ENCODE measurements at regions not wholly inside any gene's neighbourhood (a gene's known extent, or its start where the extent isn't known, plus 50 kb on each side); places are given as distances from the start of the nearest gene placed in this dataset.
A peak's percentile ranks its signal among the peaks of the same experiment; 100 is the strongest.

DNA sequence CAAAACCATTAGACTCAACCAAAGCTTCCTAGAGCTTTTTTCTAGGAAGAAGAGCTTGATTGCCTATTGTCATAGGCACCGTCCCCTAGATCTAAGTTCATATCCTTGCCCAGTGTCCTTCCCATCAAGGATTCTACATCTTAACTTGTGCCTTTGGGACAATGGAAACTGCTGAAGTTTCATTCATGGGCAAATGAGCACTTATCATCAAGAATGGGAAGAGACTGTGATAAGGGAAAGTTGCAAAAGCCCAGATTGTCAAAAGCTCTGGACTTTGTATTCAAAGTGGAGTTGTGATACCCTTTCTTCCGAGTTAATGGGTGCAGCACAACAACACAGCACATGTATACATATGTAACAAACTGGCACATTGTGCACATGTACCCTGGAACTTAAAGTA is 503.0 kb upstream of the KLHL29 start:
- no peak overlapping the region for H3K27ac ChIP-seq (ENCODE audit: low read depth, low read length)
- no peak overlapping the region for H3K4me3 ChIP-seq (ENCODE audit: low read length)
- no peak overlapping the region for H2BK120ac ChIP-seq (ENCODE audit: low read depth, low read length)
- H3K4me2 ChIP-seq (ENCODE audit: low read length) = no peak overlapping the region
- no peak overlapping the region for H3K4ac ChIP-seq (ENCODE audit: low read depth, low read length)
- H4K5ac ChIP-seq (ENCODE audit: low read length) = no peak overlapping the region
- H2AK5ac ChIP-seq (ENCODE audit: low read length) = no peak overlapping the region
- H3K36me3 ChIP-seq (ENCODE audit: control insufficient read depth, insufficient read depth, low read length) = no peaks in the 10 kb centered on the region
- H3K56ac ChIP-seq (ENCODE audit: low read length) = no peak overlapping the region
- WGBS (ENCODE audit: extremely low coverage, insufficient coverage, low lambda C conversion rate) = no CpG with 5 or more reads among the region's 2 CpGs
- peaks cover 6% of the 10 kb centered on the region for H3K4me1 ChIP-seq (ENCODE audit: control insufficient read depth, low read depth, low read length)
- H4K8ac ChIP-seq (ENCODE audit: low read depth, low read length) = no peak overlapping the region
- no peaks in the 10 kb centered on the region for H3K79me2 ChIP-seq (ENCODE audit: control insufficient read depth, insufficient read depth, low read length)
- no peak overlapping the region for H2BK15ac ChIP-seq (replicated peaks; ENCODE audit: low read depth)
- H3K23ac ChIP-seq (ENCODE audit: low read length) = no peak overlapping the region
- DNase-seq = peak; percentile 29
- H3K27me3 ChIP-seq (ENCODE audit: insufficient read depth, low read length, poor library complexity) = no peaks in the 10 kb centered on the region
- no peak overlapping the region for H3K18ac ChIP-seq (ENCODE audit: low read length)
- H3K9ac ChIP-seq (ENCODE audit: low read length) = no peak overlapping the region
- no peak overlapping the region for H2BK5ac ChIP-seq (ENCODE audit: low read length)
- H3K79me1 ChIP-seq (ENCODE audit: low read length) = no peaks in the 10 kb centered on the region

DNA sequence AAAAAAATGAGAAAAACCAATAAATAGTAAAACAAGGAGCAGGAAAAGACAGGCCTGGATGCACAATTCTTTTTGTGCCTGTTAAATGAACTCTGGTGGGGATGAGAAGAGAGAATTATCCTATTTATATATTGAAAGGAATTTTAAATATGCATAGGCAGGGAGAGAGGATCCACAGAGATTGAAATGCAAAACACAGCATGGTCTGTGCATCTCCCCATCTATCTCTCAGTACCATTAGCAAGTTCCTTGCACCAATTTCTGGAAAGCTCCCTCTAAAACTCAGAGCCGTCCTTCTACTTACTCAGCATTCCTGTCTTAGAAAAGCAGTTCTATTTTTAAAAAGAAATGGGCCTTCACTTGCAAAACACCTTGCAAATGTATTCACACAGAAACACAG is 502.3 kb upstream of the KLHL29 start:
- no peak overlapping the region for H3K4me2 ChIP-seq (ENCODE audit: low read length)
- H3K18ac ChIP-seq (ENCODE audit: low read length) = no peak overlapping the region
- no peak overlapping the region for H4K5ac ChIP-seq (ENCODE audit: low read length)
- no peak overlapping the region for H3K27ac ChIP-seq (ENCODE audit: low read depth, low read length)
- H3K36me3 ChIP-seq (ENCODE audit: control insufficient read depth, insufficient read depth, low read length) = no peaks in the 10 kb centered on the region
- no peaks in the 10 kb centered on the region for H3K79me2 ChIP-seq (ENCODE audit: control insufficient read depth, insufficient read depth, low read length)
- H3K56ac ChIP-seq (ENCODE audit: low read length) = no peak overlapping the region
- H3K4me1 ChIP-seq (ENCODE audit: control insufficient read depth, low read depth, low read length) = peaks cover 6% of the 10 kb centered on the region
- H3K4ac ChIP-seq (ENCODE audit: low read depth, low read length) = no peak overlapping the region
- H3K23ac ChIP-seq (ENCODE audit: low read length) = no peak overlapping the region
- H3K4me3 ChIP-seq (ENCODE audit: low read length) = no peak overlapping the region
- no peak overlapping the region for H3K9ac ChIP-seq (ENCODE audit: low read length)
- H2BK5ac ChIP-seq (ENCODE audit: low read length) = no peak overlapping the region
- no peak for DNase-seq
- H2BK120ac ChIP-seq (ENCODE audit: low read depth, low read length) = no peak overlapping the region
- no peaks in the 10 kb centered on the region for H3K27me3 ChIP-seq (ENCODE audit: insufficient read depth, low read length, poor library complexity)
- no peak overlapping the region for H2BK15ac ChIP-seq (replicated peaks; ENCODE audit: low read depth)
- H4K8ac ChIP-seq (ENCODE audit: low read depth, low read length) = no peak overlapping the region
- H3K79me1 ChIP-seq (ENCODE audit: low read length) = no peaks in the 10 kb centered on the region
- peak overlapping the region; percentile 56 for H2AK5ac ChIP-seq (ENCODE audit: low read length)
- WGBS (ENCODE audit: extremely low coverage, insufficient coverage, low lambda C conversion rate) = no CpG with 5 or more reads among the region's 1 CpG

DNA sequence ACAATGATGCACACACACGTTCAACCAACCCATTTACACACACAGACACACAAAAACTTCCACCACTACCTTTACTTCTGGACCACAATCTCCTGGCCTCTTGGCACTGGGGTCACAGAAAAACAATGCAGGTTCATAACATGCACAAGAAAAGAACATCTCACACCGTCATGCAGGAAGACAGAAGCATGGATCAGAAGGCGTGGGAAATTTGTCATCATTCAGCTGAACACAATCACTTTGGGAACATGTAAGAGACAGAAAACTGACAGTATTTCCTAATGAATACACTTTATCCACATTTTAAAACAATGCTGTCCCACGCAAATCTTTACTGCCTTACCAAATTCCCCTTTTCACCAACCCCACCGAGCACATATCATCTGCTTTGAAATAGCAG is 501.9 kb upstream of the KLHL29 start:
- no peak overlapping the region for H4K5ac ChIP-seq (ENCODE audit: low read length)
- no peak overlapping the region for H2BK5ac ChIP-seq (ENCODE audit: low read length)
- no peaks in the 10 kb centered on the region for H3K79me1 ChIP-seq (ENCODE audit: low read length)
- H3K79me2 ChIP-seq (ENCODE audit: control insufficient read depth, insufficient read depth, low read length) = no peaks in the 10 kb centered on the region
- no peaks in the 10 kb centered on the region for H3K36me3 ChIP-seq (ENCODE audit: control insufficient read depth, insufficient read depth, low read length)
- H3K4me3 ChIP-seq (ENCODE audit: low read length) = no peak overlapping the region
- 100% methylated on average over 2 of the region's 5 CpGs for WGBS (ENCODE audit: extremely low coverage, insufficient coverage, low lambda C conversion rate)
- DNase-seq = no peak
- no peak overlapping the region for H3K4ac ChIP-seq (ENCODE audit: low read depth, low read length)
- H3K23ac ChIP-seq (ENCODE audit: low read length) = no peak overlapping the region
- H3K9ac ChIP-seq (ENCODE audit: low read length) = no peak overlapping the region
- H2AK5ac ChIP-seq (ENCODE audit: low read length) = peak overlapping the region; percentile 56
- H3K4me1 ChIP-seq (ENCODE audit: control insufficient read depth, low read depth, low read length) = peaks cover 6% of the 10 kb centered on the region
- no peak overlapping the region for H2BK120ac ChIP-seq (ENCODE audit: low read depth, low read length)
- H3K56ac ChIP-seq (ENCODE audit: low read length) = no peak overlapping the region
- H3K18ac ChIP-seq (ENCODE audit: low read length) = no peak overlapping the region
- H3K27me3 ChIP-seq (ENCODE audit: insufficient read depth, low read length, poor library complexity) = no peaks in the 10 kb centered on the region
- H4K8ac ChIP-seq (ENCODE audit: low read depth, low read length) = no peak overlapping the region
- no peak overlapping the region for H3K4me2 ChIP-seq (ENCODE audit: low read length)
- no peak overlapping the region for H2BK15ac ChIP-seq (replicated peaks; ENCODE audit: low read depth)
- no peak overlapping the region for H3K27ac ChIP-seq (ENCODE audit: low read depth, low read length)

DNA sequence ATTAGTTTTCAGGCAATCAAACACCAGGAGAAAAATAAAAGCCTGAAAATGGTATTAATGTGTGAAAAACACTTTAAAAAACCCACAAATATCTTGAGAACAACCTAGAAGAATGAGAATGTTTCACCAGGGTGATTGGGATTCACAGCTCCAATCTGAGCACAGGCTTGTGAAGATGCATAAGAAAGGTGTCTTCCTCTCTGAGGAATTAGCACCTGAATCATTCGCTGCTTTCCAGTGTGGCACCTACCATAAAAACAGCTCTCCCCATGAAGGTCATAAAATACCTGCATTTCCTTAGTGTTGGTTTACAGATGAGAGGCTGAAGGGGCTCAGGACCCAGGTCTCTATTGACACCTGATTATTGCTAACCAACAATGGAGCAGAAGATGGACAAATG is 499.7 kb upstream of the KLHL29 start:
- Histone ChIP-seq H3K27me3 (ENCODE audit: insufficient read depth, low read length, poor library complexity) (no peaks in the 10 kb centered on the region), H3K36me3 (ENCODE audit: control insufficient read depth, insufficient read depth, low read length) (no peaks in the 10 kb centered on the region)
- no CpG with 5 or more reads among the region's 1 CpG for WGBS (ENCODE audit: extremely low coverage, insufficient coverage, low lambda C conversion rate)

DNA sequence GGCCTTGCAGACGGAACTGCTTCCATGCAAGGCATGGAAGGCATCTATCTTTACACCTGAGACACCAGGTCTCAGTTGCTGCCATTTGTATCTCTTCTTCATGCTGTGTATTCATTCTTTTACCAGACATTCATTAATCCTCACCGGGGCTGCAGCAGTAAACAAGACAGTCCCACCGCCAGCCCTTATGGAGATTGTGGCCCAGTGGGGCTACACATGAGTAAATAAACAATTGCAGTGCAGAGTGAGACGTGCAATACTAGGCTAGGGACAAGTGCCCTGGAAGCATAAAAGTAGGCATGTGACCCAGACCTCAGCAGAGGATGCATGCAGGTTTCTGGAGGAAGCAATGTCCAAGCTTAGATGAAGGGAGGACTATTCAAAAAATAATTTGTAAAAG is 497.6 kb upstream of the KLHL29 start:
- Histone ChIP-seq H3K9ac (ENCODE audit: low read length) (no peak overlapping the region), H3K4me2 (ENCODE audit: low read length) (no peak overlapping the region), H3K18ac (ENCODE audit: low read length) (no peak overlapping the region), H4K5ac (ENCODE audit: low read length) (no peak overlapping the region), H3K23ac (ENCODE audit: low read length) (no peak overlapping the region), H2BK15ac (replicated peaks; ENCODE audit: low read depth) (no peak overlapping the region), H2AK5ac (ENCODE audit: low read length) (no peak overlapping the region), H2BK5ac (ENCODE audit: low read length) (no peak overlapping the region), H2BK120ac (ENCODE audit: low read depth, low read length) (no peak overlapping the region), H3K4ac (ENCODE audit: low read depth, low read length) (no peak overlapping the region), H3K4me3 (ENCODE audit: low read length) (no peak overlapping the region), H3K27me3 (ENCODE audit: insufficient read depth, low read length, poor library complexity) (no peaks in the 10 kb centered on the region), H3K79me2 (ENCODE audit: control insufficient read depth, insufficient read depth, low read length) (no peaks in the 10 kb centered on the region), H3K79me1 (ENCODE audit: low read length) (no peaks in the 10 kb centered on the region), H3K4me1 (ENCODE audit: control insufficient read depth, low read depth, low read length) (peaks cover 6% of the 10 kb centered on the region), H3K56ac (ENCODE audit: low read length) (no peak overlapping the region), H4K8ac (ENCODE audit: low read depth, low read length) (no peak overlapping the region), H3K36me3 (ENCODE audit: control insufficient read depth, insufficient read depth, low read length) (no peaks in the 10 kb centered on the region), H3K27ac (ENCODE audit: low read depth, low read length) (no peak overlapping the region)
- no peak for DNase-seq
- no CpG with 5 or more reads among the region's 4 CpGs for WGBS (ENCODE audit: extremely low coverage, insufficient coverage, low lambda C conversion rate)

More for the DNA sequence above, 499.7 kb upstream of the KLHL29 start:
- Histone ChIP-seq H2AK5ac (ENCODE audit: low read length) (no peak overlapping the region), H3K4ac (ENCODE audit: low read depth, low read length) (no peak overlapping the region), H2BK120ac (ENCODE audit: low read depth, low read length) (no peak overlapping the region), H3K4me1 (ENCODE audit: control insufficient read depth, low read depth, low read length) (peaks cover 6% of the 10 kb centered on the region), H3K4me2 (ENCODE audit: low read length) (no peak overlapping the region), H3K79me1 (ENCODE audit: low read length) (no peaks in the 10 kb centered on the region), H3K27ac (ENCODE audit: low read depth, low read length) (no peak overlapping the region), H3K4me3 (ENCODE audit: low read length) (no peak overlapping the region), H3K18ac (ENCODE audit: low read length) (no peak overlapping the region), H3K79me2 (ENCODE audit: control insufficient read depth, insufficient read depth, low read length) (no peaks in the 10 kb centered on the region), H3K23ac (ENCODE audit: low read length) (no peak overlapping the region), H2BK5ac (ENCODE audit: low read length) (no peak overlapping the region), H4K8ac (ENCODE audit: low read depth, low read length) (no peak overlapping the region), H2BK15ac (replicated peaks; ENCODE audit: low read depth) (no peak overlapping the region), H4K5ac (ENCODE audit: low read length) (no peak overlapping the region), H3K56ac (ENCODE audit: low read length) (no peak overlapping the region), H3K9ac (ENCODE audit: low read length) (no peak overlapping the region)
- DNase-seq = no peak

DNA sequence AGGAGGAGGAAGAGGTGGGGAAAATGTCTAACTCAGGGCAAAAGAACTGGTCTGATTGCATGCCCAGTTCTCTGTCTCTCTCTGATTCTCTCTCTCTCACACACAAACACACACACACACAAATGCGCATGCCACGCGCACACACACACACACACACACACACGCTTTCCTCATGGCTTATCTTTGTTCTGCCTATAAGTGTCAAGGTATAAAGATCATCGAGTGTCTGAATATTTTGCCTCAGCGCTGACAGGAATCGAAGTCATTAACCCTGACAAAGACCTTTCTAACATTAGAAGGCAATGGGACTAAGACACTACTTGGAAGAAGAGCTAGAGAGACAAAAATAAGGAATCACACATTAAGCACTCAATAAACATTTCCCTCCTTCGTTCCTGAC is 497.1 kb upstream of the KLHL29 start:
- Histone ChIP-seq H3K36me3 (ENCODE audit: control insufficient read depth, insufficient read depth, low read length) (no peaks in the 10 kb centered on the region), H3K4ac (ENCODE audit: low read depth, low read length) (no peak overlapping the region), H4K8ac (ENCODE audit: low read depth, low read length) (no peak overlapping the region), H3K79me1 (ENCODE audit: low read length) (no peaks in the 10 kb centered on the region), H3K4me3 (ENCODE audit: low read length) (no peak overlapping the region), H2BK120ac (ENCODE audit: low read depth, low read length) (no peak overlapping the region), H2BK15ac (replicated peaks; ENCODE audit: low read depth) (no peak overlapping the region), H3K4me1 (ENCODE audit: control insufficient read depth, low read depth, low read length) (peaks cover 6% of the 10 kb centered on the region), H2BK5ac (ENCODE audit: low read length) (no peak overlapping the region), H2AK5ac (ENCODE audit: low read length) (no peak overlapping the region), H3K79me2 (ENCODE audit: control insufficient read depth, insufficient read depth, low read length) (no peaks in the 10 kb centered on the region), H3K27ac (ENCODE audit: low read depth, low read length) (no peak overlapping the region), H3K23ac (ENCODE audit: low read length) (no peak overlapping the region), H3K27me3 (ENCODE audit: insufficient read depth, low read length, poor library complexity) (no peaks in the 10 kb centered on the region), H3K18ac (ENCODE audit: low read length) (no peak overlapping the region), H3K4me2 (ENCODE audit: low read length) (no peak overlapping the region), H3K56ac (ENCODE audit: low read length) (no peak overlapping the region), H3K9ac (ENCODE audit: low read length) (no peak overlapping the region), H4K5ac (ENCODE audit: low read length) (no peak overlapping the region)
- no CpG with 5 or more reads among the region's 8 CpGs for WGBS (ENCODE audit: extremely low coverage, insufficient coverage, low lambda C conversion rate)
- DNase-seq = no peak
